Activated CD8-positive, alpha-beta T cell treated with anti-CD3 and anti-CD28 coated beads for 36 hours (primary cell): ENCODE measurements at regions not wholly inside any gene's neighbourhood (a gene's known extent, or its start where the extent isn't known, plus 50 kb on each side); places are given as distances from the start of the nearest gene placed in this dataset.

Experiments used
- ATAC-seq: fragments of 200-7000 bp; cut with Tn5 transposase; one replicate; pipeline ENCODE4 v1.10.0; 2021; ENCODE audit warnings: mild to moderate bottlenecking, moderate library complexity
- CTCF ChIA-PET: fragments of 350-600 bp; sonication (Branson Sonifier 250); formaldehyde crosslinking; loops from one replicate; lab custom pipeline; 2021; ENCODE audit warnings: antibody characterized with exemption; lab: Charles Lee
- POLR2A ChIA-PET: fragments of 350-600 bp; sonication (Branson Sonifier 250); formaldehyde crosslinking; loops from one replicate; lab custom pipeline; 2021; ENCODE audit warnings: antibody characterized with exemption; lab: Charles Lee
- DNase-seq: peaks from one replicate; pipeline ENCODE4 v3.0.0-alpha.2; 2020
- H3K27ac Mint-ChIP-seq: one replicate; pipeline ENCODE4 v1.8.0; 2021; ENCODE audit warnings: mild to moderate bottlenecking, mixed read lengths
- H3K27me3 Mint-ChIP-seq: one replicate; pipeline ENCODE4 v1.8.0; 2021; ENCODE audit warnings: mixed read lengths
- H3K36me3 Mint-ChIP-seq: one replicate; pipeline ENCODE4 v1.8.0; 2021; ENCODE audit warnings: low read depth, mixed read lengths
- H3K4me1 Mint-ChIP-seq: one replicate; pipeline ENCODE4 v1.8.0; 2021; ENCODE audit warnings: low read depth, mixed read lengths
- H3K4me3 Mint-ChIP-seq: one replicate; pipeline ENCODE4 v1.8.0; 2021; ENCODE audit warnings: mild to moderate bottlenecking, moderate library complexity, mixed read lengths
- H3K9me3 Mint-ChIP-seq: one replicate; pipeline ENCODE4 v1.8.0; 2021; ENCODE audit warnings: mixed read lengths
- CTCF ChIP-seq: fragments of 200-600 bp; IDR thresholded peaks from one replicate; pipeline ENCODE4 v1.8.0; 2022; ENCODE audit warnings: antibody characterized with exemption, mild to moderate bottlenecking
- intact Hi-C: fragments of 100-400 bp; cut with micrococcal nuclease; formaldehyde crosslinking; loops from one replicate; pipeline ENCODE4 v1.10.0; 2022

- Mint-ChIP-seq H3K36me3 (no peaks in the 10 kb centered on the region), H3K27ac (no peak overlapping the region), H3K4me3 (no peak overlapping the region), H3K27me3 (no peaks in the 10 kb centered on the region), H3K9me3 (peaks cover 4% of the 10 kb centered on the region), H3K4me1 (no peaks in the 10 kb centered on the region)
- ATAC-seq (no peak), DNase-seq (no peak)
- ChIA-PET POLR2A (no interaction called here), CTCF (no interaction called here)
- TF ChIP-seq CTCF: no peak
- intact Hi-C loops: no loop called here
Observed at GRCh38 chr3:148254402-148254801, 443.3 kb upstream of the AGTR1 start.

- H3K4me1 Mint-ChIP-seq: no peaks in the 10 kb centered on the region
- no peaks in the 10 kb centered on the region for H3K27me3 Mint-ChIP-seq
- ATAC-seq: no peak
- peaks cover 4% of the 10 kb centered on the region for H3K9me3 Mint-ChIP-seq
- H3K27ac Mint-ChIP-seq: no peak overlapping the region
- no peak overlapping the region for H3K4me3 Mint-ChIP-seq
- intact Hi-C loops: no loop called here
- POLR2A ChIA-PET: no interaction called here
- CTCF ChIA-PET: no interaction called here
- DNase-seq: no peak
- TF ChIP-seq CTCF: no peak
- H3K36me3 Mint-ChIP-seq: no peaks in the 10 kb centered on the region
Observed at GRCh38 chr3:148255981-148256969, 441.4 kb upstream of the AGTR1 start.

- CTCF ChIA-PET: no interaction called here
- no peak for ATAC-seq
- no peaks in the 10 kb centered on the region for H3K4me1 Mint-ChIP-seq
Observed at GRCh38 chr3:148262980-148263379, 434.7 kb upstream of the AGTR1 start.

GRCh38 chr3:148265841-148266240 lies 431.9 kb upstream of the AGTR1 start:
- no peak overlapping the region for H3K4me3 Mint-ChIP-seq

More at GRCh38 chr3:148262980-148263379, 434.7 kb upstream of the AGTR1 start:
- Mint-ChIP-seq H3K27me3 (no peaks in the 10 kb centered on the region), H3K27ac (no peak overlapping the region), H3K9me3 (peaks cover 3% of the 10 kb centered on the region), H3K4me3 (no peak overlapping the region), H3K36me3 (no peaks in the 10 kb centered on the region)
- no peak for TF ChIP-seq CTCF
- POLR2A ChIA-PET: no interaction called here
- DNase-seq: no peak
- intact Hi-C loops: no loop called here

More at GRCh38 chr3:148265841-148266240, 431.9 kb upstream of the AGTR1 start:
- no peak for ATAC-seq
- Mint-ChIP-seq H3K27me3 (no peaks in the 10 kb centered on the region), H3K9me3 (peaks cover 3% of the 10 kb centered on the region), H3K4me1 (no peaks in the 10 kb centered on the region), H3K36me3 (no peaks in the 10 kb centered on the region), H3K27ac (no peak overlapping the region)
- CTCF ChIA-PET: no interaction called here
- intact Hi-C loops: no loop called here
- no peak for DNase-seq
- no peak for TF ChIP-seq CTCF
- POLR2A ChIA-PET: no interaction called here
